HEK293 (cell line): ENCODE measurements at regions not wholly inside any gene's neighbourhood (a gene's known extent, or its start where the extent isn't known, plus 50 kb on each side); places are given as distances from the start of the nearest gene placed in this dataset.

Experiments
- BCL6B ChIP-seq: fragments of 450-650 bp; formaldehyde crosslinking; IDR thresholded peaks from 2 replicates; pipeline ENCODE4 v1.5.1; 2017; ENCODE audit warnings: missing biosample characterization, missing genetic modification characterization
- SP2 ChIP-seq: fragments of 450-650 bp; formaldehyde crosslinking; IDR thresholded peaks from 2 replicates; pipeline ENCODE4 v1.5.1; 2016; ENCODE audit warnings: missing biosample characterization, missing genetic modification characterization
- ZNF146 ChIP-seq: fragments of 450-650 bp; formaldehyde crosslinking; IDR thresholded peaks from 2 replicates; pipeline ENCODE4 v1.5.1; 2016; ENCODE audit warnings: missing biosample characterization, missing genetic modification characterization
- TF ChIP-seq, protein P1 (sequence below): fragments of 450-650 bp; formaldehyde crosslinking; IDR thresholded peaks from 2 replicates; pipeline ENCODE4 v1.5.1; 2016; ENCODE audit warnings: missing biosample characterization, missing genetic modification characterization

- TF ChIP-seq, protein P1, sequence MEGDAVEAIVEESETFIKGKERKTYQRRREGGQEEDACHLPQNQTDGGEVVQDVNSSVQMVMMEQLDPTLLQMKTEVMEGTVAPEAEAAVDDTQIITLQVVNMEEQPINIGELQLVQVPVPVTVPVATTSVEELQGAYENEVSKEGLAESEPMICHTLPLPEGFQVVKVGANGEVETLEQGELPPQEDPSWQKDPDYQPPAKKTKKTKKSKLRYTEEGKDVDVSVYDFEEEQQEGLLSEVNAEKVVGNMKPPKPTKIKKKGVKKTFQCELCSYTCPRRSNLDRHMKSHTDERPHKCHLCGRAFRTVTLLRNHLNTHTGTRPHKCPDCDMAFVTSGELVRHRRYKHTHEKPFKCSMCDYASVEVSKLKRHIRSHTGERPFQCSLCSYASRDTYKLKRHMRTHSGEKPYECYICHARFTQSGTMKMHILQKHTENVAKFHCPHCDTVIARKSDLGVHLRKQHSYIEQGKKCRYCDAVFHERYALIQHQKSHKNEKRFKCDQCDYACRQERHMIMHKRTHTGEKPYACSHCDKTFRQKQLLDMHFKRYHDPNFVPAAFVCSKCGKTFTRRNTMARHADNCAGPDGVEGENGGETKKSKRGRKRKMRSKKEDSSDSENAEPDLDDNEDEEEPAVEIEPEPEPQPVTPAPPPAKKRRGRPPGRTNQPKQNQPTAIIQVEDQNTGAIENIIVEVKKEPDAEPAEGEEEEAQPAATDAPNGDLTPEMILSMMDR (tag by site-specific recombination), result no peak
- TF ChIP-seq ZNF146 (tag by site-specific recombination) (no peak), BCL6B (tag by site-specific recombination) (no peak), SP2 (tag by site-specific recombination) (no peak)
These were observed 89.9 kb upstream of the ZNF217 start for GRCh38 chr20:53683506-53683905.
